Upper lobe of right lung (tissue), 1 donor: ENCODE measurements at regions not wholly inside any gene's neighbourhood (a gene's known extent, or its start where the extent isn't known, plus 50 kb on each side); places are given as distances from the start of the nearest gene placed in this dataset.

Experiments
- ATAC-seq: fragments of 200-7000 bp; cut with Tn5 transposase; one replicate; pipeline ENCODE4 v1.9.1; 2020; ENCODE audit warnings: mild to moderate bottlenecking, moderate library complexity
- DNase-seq: peaks from one replicate; pipeline ENCODE4 v3.0.0-alpha.2; 2020
- H3K27ac ChIP-seq: fragments of 200-600 bp; one replicate; pipeline ENCODE4 v1.8.0; 2022
- H3K27me3 ChIP-seq: fragments of 200-600 bp; one replicate; pipeline ENCODE4 v1.8.0; 2022; ENCODE audit warnings: mild to moderate bottlenecking
- H3K36me3 ChIP-seq: fragments of 200-600 bp; one replicate; pipeline ENCODE4 v1.8.0; 2022
- H3K4me1 ChIP-seq: fragments of 200-600 bp; one replicate; pipeline ENCODE4 v1.8.0; 2022
- H3K4me3 ChIP-seq: fragments of 200-600 bp; one replicate; pipeline ENCODE4 v1.8.0; 2022; ENCODE audit warnings: mild to moderate bottlenecking
- H3K9me3 ChIP-seq: fragments of 200-600 bp; one replicate; pipeline ENCODE4 v1.8.0; 2022
- intact Hi-C: fragments of 100-400 bp; cut with DNase I; formaldehyde crosslinking; loops from one replicate; pipeline ENCODE4 v1.11.0; 2022
- TF ChIP-seq, protein P1 (sequence below): fragments of 200-600 bp; IDR thresholded peaks from one replicate; pipeline ENCODE4 v1.8.0; 2022; ENCODE audit warnings: antibody characterized with exemption
- donor health status: DM: no; HTN: yes; CAD: no; lungs with severe emphysema.

DNA sequence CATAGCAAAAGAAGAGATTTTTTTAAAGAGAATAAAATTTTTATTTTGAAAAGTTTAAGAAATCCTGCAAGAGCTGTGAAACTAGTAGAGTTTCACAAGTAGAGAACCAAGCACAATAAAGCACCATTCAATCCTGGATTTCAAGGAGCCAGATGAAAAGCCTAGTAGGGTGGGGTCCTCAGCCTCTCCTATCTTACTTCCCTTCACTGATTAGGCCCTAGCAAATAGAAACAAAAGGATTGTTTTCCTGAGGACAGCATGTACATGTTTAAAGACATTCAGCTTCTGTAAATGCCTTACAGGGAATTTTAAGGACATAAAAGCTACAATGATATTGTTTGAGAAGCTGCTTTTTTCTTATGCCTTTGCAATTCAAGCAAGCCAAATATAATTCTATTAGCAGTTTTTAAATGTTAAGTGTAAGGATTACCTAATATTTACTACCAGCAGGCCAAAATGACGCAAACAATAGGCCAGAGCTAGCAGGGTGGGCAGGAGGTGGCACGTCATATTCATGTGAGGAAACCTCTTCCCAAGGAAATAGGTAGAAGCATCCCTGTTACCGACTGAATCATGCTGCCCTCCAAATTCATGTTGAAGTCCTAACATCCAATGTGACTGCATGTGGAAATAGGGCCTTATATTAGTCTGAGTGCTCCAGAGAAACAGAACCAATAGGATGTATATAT, 337.6 kb downstream of the MLLT3 start:
- Histone ChIP-seq H3K9me3 (no peaks in the 10 kb centered on the region), H3K27me3 (no peaks in the 10 kb centered on the region), H3K27ac (peak overlapping the region; percentile 56), H3K4me3 (no peak overlapping the region), H3K36me3 (no peaks in the 10 kb centered on the region), H3K4me1 (no peaks in the 10 kb centered on the region)
- TF ChIP-seq, protein P1, sequence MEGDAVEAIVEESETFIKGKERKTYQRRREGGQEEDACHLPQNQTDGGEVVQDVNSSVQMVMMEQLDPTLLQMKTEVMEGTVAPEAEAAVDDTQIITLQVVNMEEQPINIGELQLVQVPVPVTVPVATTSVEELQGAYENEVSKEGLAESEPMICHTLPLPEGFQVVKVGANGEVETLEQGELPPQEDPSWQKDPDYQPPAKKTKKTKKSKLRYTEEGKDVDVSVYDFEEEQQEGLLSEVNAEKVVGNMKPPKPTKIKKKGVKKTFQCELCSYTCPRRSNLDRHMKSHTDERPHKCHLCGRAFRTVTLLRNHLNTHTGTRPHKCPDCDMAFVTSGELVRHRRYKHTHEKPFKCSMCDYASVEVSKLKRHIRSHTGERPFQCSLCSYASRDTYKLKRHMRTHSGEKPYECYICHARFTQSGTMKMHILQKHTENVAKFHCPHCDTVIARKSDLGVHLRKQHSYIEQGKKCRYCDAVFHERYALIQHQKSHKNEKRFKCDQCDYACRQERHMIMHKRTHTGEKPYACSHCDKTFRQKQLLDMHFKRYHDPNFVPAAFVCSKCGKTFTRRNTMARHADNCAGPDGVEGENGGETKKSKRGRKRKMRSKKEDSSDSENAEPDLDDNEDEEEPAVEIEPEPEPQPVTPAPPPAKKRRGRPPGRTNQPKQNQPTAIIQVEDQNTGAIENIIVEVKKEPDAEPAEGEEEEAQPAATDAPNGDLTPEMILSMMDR: no peak
- no peak for DNase-seq
- intact Hi-C loops: no loop called here
- ATAC-seq: no peak

DNA sequence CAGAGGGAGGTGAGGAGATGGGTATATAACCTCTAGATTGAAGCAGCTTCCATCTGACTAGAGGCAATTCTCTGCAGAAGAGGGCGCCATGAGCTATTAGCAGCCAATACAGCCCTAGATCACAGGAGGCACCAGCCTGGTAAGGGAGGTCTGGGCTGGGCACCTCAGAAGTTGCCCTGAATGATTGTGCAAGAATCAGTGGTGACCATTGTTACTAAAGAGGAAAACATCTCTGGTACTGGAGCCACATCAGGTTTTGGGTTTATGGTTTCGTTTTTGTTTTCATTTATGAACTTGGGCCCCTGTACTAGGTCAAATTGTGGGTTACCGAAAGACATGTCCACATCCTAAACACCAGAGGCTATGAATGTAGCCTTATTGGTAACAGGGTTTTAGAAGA, 342.0 kb downstream of the MLLT3 start:
- DNase-seq: no peak
- Histone ChIP-seq H3K36me3 (no peaks in the 10 kb centered on the region), H3K27me3 (no peaks in the 10 kb centered on the region), H3K9me3 (no peaks in the 10 kb centered on the region), H3K4me1 (no peaks in the 10 kb centered on the region), H3K4me3 (no peak overlapping the region), H3K27ac (no peak overlapping the region)
- no peak for ATAC-seq
- intact Hi-C loops: no loop called here
- TF ChIP-seq, protein P1: no peak

DNA sequence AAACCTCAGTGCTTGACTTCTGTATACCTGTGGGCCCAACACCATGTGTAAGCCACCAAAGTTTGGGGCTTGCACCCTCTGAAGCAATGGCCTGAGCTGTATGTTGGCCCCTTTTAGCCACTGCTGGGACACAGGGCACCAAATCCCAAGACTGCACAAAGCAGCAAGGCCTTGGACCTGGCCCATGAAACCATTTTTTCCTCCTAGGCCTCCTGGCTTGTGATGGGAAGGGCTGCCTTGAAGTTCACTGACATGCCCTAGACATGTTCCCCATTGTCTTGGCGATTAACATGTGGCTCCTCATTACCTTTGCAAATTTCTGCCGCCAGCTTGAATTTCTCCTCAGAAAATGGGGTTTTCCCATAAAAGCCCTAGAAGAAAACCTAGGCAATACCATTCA, 345.5 kb downstream of the MLLT3 start:
- DNase-seq: no peak

DNA sequence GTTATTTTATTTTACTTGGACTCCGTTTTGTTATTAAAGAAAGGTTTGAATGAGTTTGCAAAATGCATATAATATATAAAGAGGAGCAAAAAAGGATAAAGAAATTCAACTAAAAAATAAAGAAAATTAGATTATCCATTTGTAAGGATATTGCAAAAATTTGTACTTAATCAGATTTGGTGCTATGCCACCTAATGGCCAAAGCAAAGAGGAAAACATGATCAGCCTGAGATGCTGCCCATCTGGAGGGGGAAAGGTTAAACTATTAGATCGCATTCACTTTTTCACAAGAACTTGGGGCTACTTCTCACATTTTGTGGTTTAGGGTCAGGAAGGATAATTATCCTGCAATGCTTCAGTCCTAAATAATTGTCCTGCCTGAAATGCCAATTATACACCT, 350.6 kb downstream of the MLLT3 start:
- Histone ChIP-seq H3K4me1 (no peaks in the 10 kb centered on the region), H3K27ac (no peak overlapping the region), H3K36me3 (no peaks in the 10 kb centered on the region), H3K9me3 (no peaks in the 10 kb centered on the region), H3K27me3 (no peaks in the 10 kb centered on the region), H3K4me3 (no peak overlapping the region)
- DNase-seq: no peak
- no peak for ATAC-seq
- intact Hi-C loops: no loop called here
- TF ChIP-seq, protein P1: no peak

More for the DNA sequence above, 345.5 kb downstream of the MLLT3 start:
- Histone ChIP-seq H3K27ac (no peak overlapping the region), H3K36me3 (no peaks in the 10 kb centered on the region), H3K4me3 (no peak overlapping the region), H3K4me1 (no peaks in the 10 kb centered on the region), H3K9me3 (no peaks in the 10 kb centered on the region), H3K27me3 (no peaks in the 10 kb centered on the region)
- TF ChIP-seq, protein P1: no peak
- ATAC-seq: no peak
- intact Hi-C loops: no loop called here

DNA sequence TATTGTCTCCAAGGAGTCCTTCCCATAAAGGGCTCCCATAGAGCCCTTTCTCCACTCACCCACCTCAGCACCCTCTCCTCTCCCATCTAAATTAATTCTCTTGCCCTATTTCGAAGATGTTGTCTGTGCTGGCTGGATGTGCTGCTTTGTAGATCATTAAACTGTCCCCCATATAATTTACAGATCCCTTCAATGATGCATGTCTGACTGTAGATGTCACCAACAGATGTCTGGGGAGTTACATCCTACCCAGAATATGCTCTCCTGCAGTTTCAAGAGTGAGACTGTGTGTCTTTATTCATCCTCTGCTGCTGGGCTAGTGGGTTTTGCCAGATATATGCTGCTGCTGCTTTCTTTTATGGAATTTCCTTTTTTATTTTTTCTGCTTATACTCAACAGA, 351.2 kb downstream of the MLLT3 start:
- Histone ChIP-seq H3K36me3 (no peaks in the 10 kb centered on the region), H3K9me3 (no peaks in the 10 kb centered on the region), H3K27ac (no peak overlapping the region), H3K4me3 (no peak overlapping the region), H3K27me3 (no peaks in the 10 kb centered on the region), H3K4me1 (no peaks in the 10 kb centered on the region)
- ATAC-seq: no peak
- TF ChIP-seq, protein P1: no peak
- intact Hi-C loops: no loop called here
- no peak for DNase-seq

DNA sequence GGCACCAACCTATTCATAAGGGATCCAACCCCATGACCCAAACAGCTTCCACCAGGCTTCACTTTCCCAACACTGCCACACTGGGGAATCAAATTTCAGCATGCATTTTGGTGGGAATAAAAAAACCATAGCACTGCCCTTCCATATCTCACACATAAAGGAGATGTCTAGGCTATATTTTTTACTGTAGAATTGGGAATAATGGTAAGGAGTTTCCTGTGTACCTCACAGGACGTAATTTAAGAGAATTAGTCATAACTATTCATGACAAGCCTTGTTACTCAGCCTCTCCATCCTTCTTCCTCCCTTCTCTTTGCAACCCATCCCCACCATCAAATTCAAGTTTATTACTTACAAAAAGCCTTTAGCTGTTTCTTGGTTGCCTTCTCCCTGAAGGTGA, 352.1 kb downstream of the MLLT3 start:
- Histone ChIP-seq H3K27me3 (no peaks in the 10 kb centered on the region), H3K4me3 (no peak overlapping the region), H3K9me3 (no peaks in the 10 kb centered on the region), H3K4me1 (no peaks in the 10 kb centered on the region), H3K36me3 (no peaks in the 10 kb centered on the region), H3K27ac (no peak overlapping the region)
- ATAC-seq (no peak), DNase-seq (no peak)
- TF ChIP-seq, protein P1: no peak
- intact Hi-C loops: no loop called here
